ENCODE measurements at regions not wholly inside any gene's neighbourhood (a gene's known extent, or its start where the extent isn't known, plus 50 kb on each side); places are given as distances from the start of the nearest gene placed in this dataset.

DNA sequence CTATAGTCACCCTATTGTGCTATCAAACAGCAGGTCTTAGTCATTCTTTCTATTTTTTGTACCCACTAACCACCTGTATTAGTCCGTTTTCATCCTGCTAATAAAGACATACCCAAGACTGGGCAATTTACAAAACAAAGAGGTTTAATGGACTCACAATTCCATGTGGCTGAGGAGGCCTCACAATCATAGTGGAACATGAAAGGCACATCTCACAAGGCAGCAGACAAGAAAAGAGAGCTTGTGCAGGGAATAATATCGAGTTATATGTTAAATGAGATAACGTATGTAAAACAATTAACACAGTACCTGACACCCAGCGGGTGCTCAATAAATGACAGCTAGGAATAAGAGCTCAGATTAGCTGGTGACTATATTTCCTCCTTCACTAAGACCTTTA is 88.1 kb upstream of the WDR44 start:
- 77% methylated on average over 4 of the region's 4 CpGs; no CpG with 5 or more reads in 1 of the 2 experiments for WGBS, 2 experiments (ENCODE audit: extremely low coverage in 1 of 2, insufficient coverage in 1 of 2, insufficient read length in 1 of 2, insufficient replicate concordance in 2 of 2, low coverage in 1 of 2, low lambda C conversion rate in 2 of 2, missing lambda C conversion rate in 1 of 2)
- Histone ChIP-seq H3K9ac (replicated peaks in 1 of 4; ENCODE audit: extremely low read depth in 1 of 4, low read depth in 3 of 4, low read length in 3 of 4) (no peak overlapping the region), H3K4me2 (ENCODE audit: insufficient read depth in 1 of 2, low read depth in 2 of 2, low read length in 2 of 2) (no peak overlapping the region), H3K36me3 (ENCODE audit: control insufficient read depth in 2 of 4, insufficient read depth in 4 of 4, low read length in 3 of 4) (no peaks in the 10 kb centered on the region), H4K5ac (ENCODE audit: insufficient read length, low read depth, low read length) (no peak overlapping the region), H3K27ac (ENCODE audit: low read depth, low read length) (no peak overlapping the region), H3K4me1 (replicated peaks in 1 of 4; ENCODE audit: control insufficient read depth in 3 of 4, insufficient read depth in 4 of 4, low read length in 3 of 4) (no peaks in the 10 kb centered on the region), H3K79me1 (ENCODE audit: low read depth, low read length) (no peaks in the 10 kb centered on the region), H3K23ac (ENCODE audit: insufficient read length) (no peak overlapping the region), H4K20me1 (replicated peaks in 1 of 2; ENCODE audit: control insufficient read depth in 1 of 2, insufficient read depth in 2 of 2, low read length in 2 of 2) (no peaks in the 10 kb centered on the region), H3K4ac (replicated peaks; ENCODE audit: insufficient read length, low read depth, low read length) (no peak overlapping the region), H3K14ac (ENCODE audit: insufficient read length) (no peak overlapping the region), H4K8ac (ENCODE audit: extremely low read depth, insufficient read depth, low read length) (no peak overlapping the region), H2AK5ac (ENCODE audit: low read depth, low read length) (no peak overlapping the region), H3K18ac (ENCODE audit: extremely low read depth, low read length) (no peak overlapping the region), H3K4me3 (ENCODE audit: extremely low read depth in 1 of 4, insufficient read depth in 2 of 4, low read depth in 3 of 4, low read length in 4 of 4) (no peak overlapping the region), H3K9me3 (ENCODE audit: insufficient read depth in 2 of 2, low read depth in 1 of 2, low read length in 1 of 2) (no peaks in the 10 kb centered on the region), H2BK120ac (replicated peaks; ENCODE audit: low read depth, low read length) (no peak overlapping the region), H3K56ac (replicated peaks; ENCODE audit: insufficient read length, low read depth, low read length) (no peak overlapping the region), H4K91ac (replicated peaks; ENCODE audit: insufficient read length, low read length) (no peak overlapping the region), H2BK15ac (ENCODE audit: low read length) (no peak overlapping the region), H3K79me2 (ENCODE audit: control insufficient read depth in 1 of 2, insufficient read depth in 2 of 2, low read length in 2 of 2) (no peaks in the 10 kb centered on the region), H3K23me2 (ENCODE audit: low read depth, low read length) (no peaks in the 10 kb centered on the region), H2BK5ac (ENCODE audit: low read depth, low read length) (no peak overlapping the region), H2AFZ (ENCODE audit: low read length) (no peak overlapping the region), H2BK20ac (ENCODE audit: low read length) (no peak overlapping the region), H2BK12ac (ENCODE audit: low read depth, low read length) (no peak overlapping the region), H3K27me3 (replicated peaks in 1 of 4; ENCODE audit: control insufficient read depth in 3 of 4, extremely low read depth in 1 of 4, insufficient read depth in 3 of 4, low read length in 3 of 4) (no peaks in the 10 kb centered on the region)
- POLR2A ChIA-PET (ENCODE audit: partially characterized antibody), result no interaction called here
- no peak for DNase-seq (ENCODE audit: low read depth in 1 of 2, low spot score in 2 of 2)
- FAIRE-seq, result no peak
- CTCF ChIA-PET (ENCODE audit: partially characterized antibody), result no interaction called here
- TF ChIP-seq RFX5 (IDR thresholded peaks at IDR 0.05; ENCODE audit: borderline replicate concordance, low read depth, low read length) (no peak), CEBPB (IDR thresholded peaks at IDR 0.05; ENCODE audit: low read depth, low read length) (no peak), BRCA1 (IDR thresholded peaks at IDR 0.05; ENCODE audit: low read depth, low read length) (no peak), SP2 (IDR thresholded peaks at IDR 0.05; ENCODE audit: low read length) (no peak), SP4 (IDR thresholded peaks at IDR 0.05; ENCODE audit: low read length) (no peak), TAF7 (optimal IDR thresholded peaks at IDR 0.05; ENCODE audit: borderline replicate concordance, low read depth, low read length) (no peak), SUZ12 (IDR thresholded peaks at IDR 0.05; ENCODE audit: low read length) (no peak), SP1 (IDR thresholded peaks at IDR 0.05; ENCODE audit: low read depth, low read length) (no peak), CBX8 (IDR thresholded peaks at IDR 0.05; ENCODE audit: borderline replicate concordance, low read depth, low read length) (no peak), HDAC2 (IDR thresholded peaks at IDR 0.05; ENCODE audit: borderline replicate concordance in 1 of 2, low read depth in 2 of 2, low read length in 2 of 2) (no peak), GTF2F1 (IDR thresholded peaks at IDR 0.05; ENCODE audit: borderline replicate concordance, low read depth, low read length) (no peak), TAF1 (IDR thresholded peaks at IDR 0.05; ENCODE audit: low read depth, low read length) (no peak), SIRT6 (IDR thresholded peaks at IDR 0.05; ENCODE audit: low read length) (no peak)
- TF ChIP-seq, protein P1, sequence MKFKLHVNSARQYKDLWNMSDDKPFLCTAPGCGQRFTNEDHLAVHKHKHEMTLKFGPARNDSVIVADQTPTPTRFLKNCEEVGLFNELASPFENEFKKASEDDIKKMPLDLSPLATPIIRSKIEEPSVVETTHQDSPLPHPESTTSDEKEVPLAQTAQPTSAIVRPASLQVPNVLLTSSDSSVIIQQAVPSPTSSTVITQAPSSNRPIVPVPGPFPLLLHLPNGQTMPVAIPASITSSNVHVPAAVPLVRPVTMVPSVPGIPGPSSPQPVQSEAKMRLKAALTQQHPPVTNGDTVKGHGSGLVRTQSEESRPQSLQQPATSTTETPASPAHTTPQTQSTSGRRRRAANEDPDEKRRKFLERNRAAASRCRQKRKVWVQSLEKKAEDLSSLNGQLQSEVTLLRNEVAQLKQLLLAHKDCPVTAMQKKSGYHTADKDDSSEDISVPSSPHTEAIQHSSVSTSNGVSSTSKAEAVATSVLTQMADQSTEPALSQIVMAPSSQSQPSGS (IDR thresholded peaks at IDR 0.05; ENCODE audit: low read length), result no peak

Data from H1 (cell line).